HG03460 (cell line): ENCODE measurements at regions not wholly inside any gene's neighbourhood (a gene's known extent, or its start where the extent isn't known, plus 50 kb on each side); places are given as distances from the start of the nearest gene placed in this dataset.
"Not testable (repeated sequence)": the region's sequence is repeated elsewhere in the genome, so short reads cannot be mapped to it uniquely, and the experiment has no call there.

ENCODE experiments used
- ATAC-seq: cut with Tn5 transposase; IDR thresholded peaks from one replicate; pipeline ENCODE4 v1.9.1; 2021; ENCODE audit not compliant: unreplicated experiment

GRCh38 chr13:54676526-54677113 is 1648.0 kb downstream of the OLFM4 start:
- ATAC-seq = no peak

GRCh38 chr13:54682184-54682583 is 1653.6 kb downstream of the OLFM4 start:
- no peak for ATAC-seq

GRCh38 chr13:54687173-54687572 is 1658.6 kb downstream of the OLFM4 start:
- no peak for ATAC-seq

- ATAC-seq = no peak
Observed at GRCh38 chr13:54699831-54700230, 1671.2 kb downstream of the OLFM4 start.

GRCh38 chr13:54705738-54706137 is 1677.1 kb downstream of the OLFM4 start:
- ATAC-seq = no peak

- no peak for ATAC-seq
Observed at GRCh38 chr13:54706336-54706735, 1677.7 kb downstream of the OLFM4 start.

GRCh38 chr13:54709546-54709945 is 1680.9 kb downstream of the OLFM4 start:
- ATAC-seq = no peak

GRCh38 chr13:54733639-54734038 is 1705.0 kb downstream of the OLFM4 start:
- ATAC-seq = no peak

- not testable (repeated sequence) for ATAC-seq
Observed at GRCh38 chr13:54737211-54737610, 1708.6 kb downstream of the OLFM4 start.

GRCh38 chr13:54742984-54743383 is 1714.4 kb downstream of the OLFM4 start:
- no peak for ATAC-seq

- no peak for ATAC-seq
Observed at GRCh38 chr13:54744747-54745146, 1716.1 kb downstream of the OLFM4 start.

- no peak for ATAC-seq
Observed at GRCh38 chr13:54750521-54750920, 1721.9 kb downstream of the OLFM4 start.

- ATAC-seq = no peak
Observed at GRCh38 chr13:54758795-54759194, 1730.2 kb downstream of the OLFM4 start.

GRCh38 chr13:54768214-54768613 is 1739.6 kb downstream of the OLFM4 start:
- no peak for ATAC-seq

GRCh38 chr13:54775501-54776191 is 1747.0 kb downstream of the OLFM4 start:
- no peak for ATAC-seq

- ATAC-seq = no peak
Observed at GRCh38 chr13:54787754-54788153, 1759.1 kb downstream of the OLFM4 start.

- no peak for ATAC-seq
Observed at GRCh38 chr13:54799621-54800226, 1771.1 kb downstream of the OLFM4 start.

- no peak for ATAC-seq
Observed at GRCh38 chr13:54802226-54802625, 1773.6 kb downstream of the OLFM4 start.

- no peak for ATAC-seq
Observed at GRCh38 chr13:54805743-54806142, 1777.1 kb downstream of the OLFM4 start.

- ATAC-seq = not testable (repeated sequence)
Observed at GRCh38 chr13:54821938-54822470, 1793.4 kb downstream of the OLFM4 start.

- ATAC-seq = not testable (repeated sequence)
Observed at GRCh38 chr13:54829391-54830068, 1800.9 kb downstream of the OLFM4 start.

- no peak for ATAC-seq
Observed at GRCh38 chr13:54836273-54836672, 1807.7 kb downstream of the OLFM4 start.
